ENCODE measurements at regions not wholly inside any gene's neighbourhood (a gene's known extent, or its start where the extent isn't known, plus 50 kb on each side); places are given as distances from the start of the nearest gene placed in this dataset.
A peak's percentile ranks its signal among the peaks of the same experiment; 100 is the strongest.

GRCh38 chr6:131391116-131391515, 181.9 kb upstream of the ARG1 start:
- no peaks in the 10 kb centered on the region for H3K27me3 Mint-ChIP-seq (ENCODE audit: insufficient read depth)
- H3K4me1 Mint-ChIP-seq (ENCODE audit: low read depth) = peaks cover 6% of the 10 kb centered on the region
- peaks cover 16% of the 10 kb centered on the region for H3K36me3 Mint-ChIP-seq (ENCODE audit: low read depth)
- peaks cover 8% of the 10 kb centered on the region for H3K9me3 Mint-ChIP-seq
- DNase-seq (ENCODE audit: low spot score) = no peak
- no peak overlapping the region for H3K4me3 Mint-ChIP-seq
- no peak overlapping the region for H3K27ac Mint-ChIP-seq
- intact Hi-C loops (cut with micrococcal nuclease) = no loop called here

DNA sequence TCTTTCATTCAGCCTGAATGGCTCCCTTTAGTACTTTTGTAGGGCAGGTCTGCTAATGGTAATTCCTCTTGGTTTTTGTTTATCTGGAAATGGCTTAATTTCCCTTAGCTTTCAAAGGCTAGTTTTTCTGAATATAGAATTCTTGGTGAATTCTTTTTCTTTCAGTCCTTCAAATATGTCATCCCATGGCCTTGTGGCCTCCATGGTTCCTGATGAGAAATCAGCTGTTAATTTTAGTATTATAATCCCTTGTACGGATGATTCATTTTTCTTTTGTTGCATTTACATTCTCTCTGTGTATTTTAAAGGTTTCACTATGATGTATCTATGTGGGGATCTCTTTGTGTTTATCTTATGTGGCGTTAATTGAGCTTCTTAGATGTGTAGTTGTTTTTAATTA, 179.6 kb upstream of the ARG1 start:
- H3K4me3 Mint-ChIP-seq = no peak overlapping the region
- H3K4me1 Mint-ChIP-seq (ENCODE audit: low read depth) = peaks cover 6% of the 10 kb centered on the region
- intact Hi-C loops (cut with micrococcal nuclease) = no loop called here
- no peak for DNase-seq (ENCODE audit: low spot score)
- H3K9me3 Mint-ChIP-seq = peaks cover 8% of the 10 kb centered on the region
- no peak overlapping the region for H3K27ac Mint-ChIP-seq
- H3K36me3 Mint-ChIP-seq (ENCODE audit: low read depth) = peaks cover 19% of the 10 kb centered on the region
- H3K27me3 Mint-ChIP-seq (ENCODE audit: insufficient read depth) = no peaks in the 10 kb centered on the region

GRCh38 chr6:131394768-131395432, 178.1 kb upstream of the ARG1 start:
- no peak for DNase-seq (ENCODE audit: low spot score)
- Mint-ChIP-seq H3K36me3 (ENCODE audit: low read depth) (peaks cover 21% of the 10 kb centered on the region), H3K27me3 (ENCODE audit: insufficient read depth) (no peaks in the 10 kb centered on the region), H3K4me3 (no peak overlapping the region), H3K9me3 (peaks cover 8% of the 10 kb centered on the region), H3K4me1 (ENCODE audit: low read depth) (peaks cover 6% of the 10 kb centered on the region), H3K27ac (no peak overlapping the region)
- intact Hi-C loops (cut with micrococcal nuclease) = no loop called here

- DNase-seq (ENCODE audit: low spot score) = no peak
- Mint-ChIP-seq H3K27me3 (ENCODE audit: insufficient read depth) (no peaks in the 10 kb centered on the region), H3K9me3 (peaks cover 25% of the 10 kb centered on the region), H3K36me3 (ENCODE audit: low read depth) (peaks cover 24% of the 10 kb centered on the region), H3K27ac (no peak overlapping the region), H3K4me1 (ENCODE audit: low read depth) (peaks cover 15% of the 10 kb centered on the region), H3K4me3 (no peak overlapping the region)
- intact Hi-C loops (cut with micrococcal nuclease) = no loop called here
These were observed 174.8 kb upstream of the ARG1 start for GRCh38 chr6:131398176-131398575.

GRCh38 chr6:131399433-131399832, 173.6 kb upstream of the ARG1 start:
- Mint-ChIP-seq H3K4me1 (ENCODE audit: low read depth) (peaks cover 15% of the 10 kb centered on the region), H3K9me3 (peaks cover 21% of the 10 kb centered on the region), H3K27me3 (ENCODE audit: insufficient read depth) (no peaks in the 10 kb centered on the region), H3K36me3 (ENCODE audit: low read depth) (peaks cover 21% of the 10 kb centered on the region), H3K4me3 (no peak overlapping the region), H3K27ac (no peak overlapping the region)
- DNase-seq (ENCODE audit: low spot score) = no peak
- intact Hi-C loops (cut with micrococcal nuclease) = no loop called here

- Mint-ChIP-seq H3K4me1 (ENCODE audit: low read depth) (peaks cover 15% of the 10 kb centered on the region), H3K36me3 (ENCODE audit: low read depth) (peaks cover 19% of the 10 kb centered on the region), H3K27me3 (ENCODE audit: insufficient read depth) (no peaks in the 10 kb centered on the region), H3K9me3 (peaks cover 21% of the 10 kb centered on the region), H3K27ac (peak overlapping the region; percentile 47), H3K4me3 (no peak overlapping the region)
- no peak for DNase-seq (ENCODE audit: low spot score)
- intact Hi-C loops (cut with micrococcal nuclease) = loop anchor here (5.0 kb wide), 1 partner anchor 52 kb away; no protein-coding TSS in a partner anchor
These were observed 172.8 kb upstream of the ARG1 start for GRCh38 chr6:131400054-131400778.

GRCh38 chr6:131400779-131401496, 172.1 kb upstream of the ARG1 start:
- peak overlapping the region; percentile 47 for H3K27ac Mint-ChIP-seq
- intact Hi-C loops (cut with micrococcal nuclease) = loop anchor here (1.0 to 5.0 kb wide), 2 partner anchors 18 to 51 kb away; no protein-coding TSS in a partner anchor
- no peak for DNase-seq (ENCODE audit: low spot score)
- peaks cover 15% of the 10 kb centered on the region for H3K4me1 Mint-ChIP-seq (ENCODE audit: low read depth)
- H3K36me3 Mint-ChIP-seq (ENCODE audit: low read depth) = peaks cover 16% of the 10 kb centered on the region
- H3K27me3 Mint-ChIP-seq (ENCODE audit: insufficient read depth) = no peaks in the 10 kb centered on the region
- no peak overlapping the region for H3K4me3 Mint-ChIP-seq
- peaks cover 21% of the 10 kb centered on the region for H3K9me3 Mint-ChIP-seq

DNA sequence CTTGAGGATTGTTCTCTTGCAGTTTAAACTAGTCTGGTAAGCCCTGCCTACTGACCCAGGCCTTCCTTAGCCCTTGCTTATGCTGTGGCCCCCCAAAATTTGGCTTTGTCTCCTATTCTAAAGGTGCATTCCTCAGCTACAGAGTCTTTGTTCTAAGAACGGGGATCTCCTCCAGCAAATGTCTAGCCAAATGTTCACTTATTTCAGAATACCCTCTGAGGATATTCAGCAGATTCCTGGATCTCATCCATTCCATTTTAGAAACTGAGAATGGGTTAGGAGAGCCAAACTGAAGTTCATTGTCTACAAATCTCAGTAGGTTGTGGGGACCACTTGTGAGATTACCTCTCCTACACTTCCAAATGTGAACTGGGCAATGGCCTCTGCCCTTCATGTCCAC, 164.2 kb upstream of the ARG1 start:
- Mint-ChIP-seq H3K9me3 (peaks cover 20% of the 10 kb centered on the region), H3K27ac (no peak overlapping the region), H3K36me3 (ENCODE audit: low read depth) (peaks cover 14% of the 10 kb centered on the region), H3K4me3 (no peak overlapping the region), H3K27me3 (ENCODE audit: insufficient read depth) (peaks cover 2% of the 10 kb centered on the region), H3K4me1 (ENCODE audit: low read depth) (no peaks in the 10 kb centered on the region)
- intact Hi-C loops (cut with micrococcal nuclease) = no loop called here
- DNase-seq (ENCODE audit: low spot score) = no peak

DNA sequence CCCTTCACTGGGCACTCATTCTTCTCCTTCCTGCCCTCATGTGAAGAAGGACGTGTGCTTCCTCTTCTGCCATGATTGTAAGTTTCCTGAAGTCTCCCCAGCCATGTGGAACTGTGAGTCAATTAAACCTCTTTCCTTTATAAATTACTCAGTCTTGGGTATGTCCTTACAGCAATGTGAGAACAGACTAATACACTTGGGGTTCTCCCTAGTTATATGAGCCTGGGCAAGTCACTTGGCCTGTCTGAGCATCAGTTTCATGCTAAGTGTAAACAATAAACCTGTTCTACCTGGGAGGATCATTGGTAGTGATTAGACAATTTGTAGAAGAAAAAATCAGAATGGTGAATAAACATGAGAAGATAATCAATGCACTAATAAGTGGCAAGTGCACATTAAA, 162.2 kb upstream of the ARG1 start:
- Mint-ChIP-seq H3K27me3 (ENCODE audit: insufficient read depth) (peaks cover 2% of the 10 kb centered on the region), H3K27ac (no peak overlapping the region), H3K4me3 (no peak overlapping the region), H3K4me1 (ENCODE audit: low read depth) (no peaks in the 10 kb centered on the region), H3K9me3 (peaks cover 20% of the 10 kb centered on the region), H3K36me3 (ENCODE audit: low read depth) (peaks cover 14% of the 10 kb centered on the region)
- intact Hi-C loops (cut with micrococcal nuclease) = no loop called here
- DNase-seq (ENCODE audit: low spot score) = no peak

- Mint-ChIP-seq H3K36me3 (ENCODE audit: low read depth) (peaks cover 14% of the 10 kb centered on the region), H3K9me3 (peaks cover 20% of the 10 kb centered on the region), H3K27ac (no peak overlapping the region), H3K4me1 (ENCODE audit: low read depth) (peaks cover 20% of the 10 kb centered on the region), H3K27me3 (ENCODE audit: insufficient read depth) (no peaks in the 10 kb centered on the region), H3K4me3 (no peak overlapping the region)
- DNase-seq (ENCODE audit: low spot score) = no peak
- intact Hi-C loops (cut with micrococcal nuclease) = no loop called here
These were observed 159.8 kb upstream of the ARG1 start for GRCh38 chr6:131412960-131413830.

DNA sequence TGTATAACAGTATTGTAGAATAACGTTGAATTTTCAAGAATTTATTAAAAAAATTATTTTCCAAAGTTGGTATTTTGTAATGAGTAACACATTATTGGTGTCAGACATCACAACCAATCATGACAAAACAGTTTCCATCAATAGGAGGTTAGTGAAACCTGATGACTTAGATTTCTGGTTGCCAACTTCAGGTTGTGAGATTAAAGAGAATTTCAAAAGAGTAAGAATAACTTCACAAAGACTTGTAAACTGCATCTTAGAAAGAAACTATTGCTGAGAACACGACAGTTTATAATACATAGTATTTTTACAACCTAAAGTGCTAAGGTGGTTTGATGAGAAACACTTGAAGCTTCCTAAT, 159.2 kb upstream of the ARG1 start:
- Mint-ChIP-seq H3K27me3 (ENCODE audit: insufficient read depth) (no peaks in the 10 kb centered on the region), H3K36me3 (ENCODE audit: low read depth) (peaks cover 14% of the 10 kb centered on the region), H3K4me1 (ENCODE audit: low read depth) (peaks cover 20% of the 10 kb centered on the region), H3K4me3 (no peak overlapping the region), H3K27ac (no peak overlapping the region), H3K9me3 (peaks cover 20% of the 10 kb centered on the region)
- intact Hi-C loops (cut with micrococcal nuclease) = no loop called here
- no peak for DNase-seq (ENCODE audit: low spot score)

- no peaks in the 10 kb centered on the region for H3K27me3 Mint-ChIP-seq (ENCODE audit: insufficient read depth)
- H3K27ac Mint-ChIP-seq = no peak overlapping the region
- H3K9me3 Mint-ChIP-seq = peaks cover 26% of the 10 kb centered on the region
- peaks cover 30% of the 10 kb centered on the region for H3K4me1 Mint-ChIP-seq (ENCODE audit: low read depth)
- H3K4me3 Mint-ChIP-seq = no peak overlapping the region
- peaks cover 22% of the 10 kb centered on the region for H3K36me3 Mint-ChIP-seq (ENCODE audit: low read depth)
- intact Hi-C loops (cut with micrococcal nuclease) = no loop called here
- no peak for DNase-seq (ENCODE audit: low spot score)
These were observed 158.1 kb upstream of the ARG1 start for GRCh38 chr6:131414956-131415355.
